DND-41 (cell line): ENCODE measurements at regions not wholly inside any gene's neighbourhood (a gene's known extent, or its start where the extent isn't known, plus 50 kb on each side); places are given as distances from the start of the nearest gene placed in this dataset.

ENCODE experiments used
- ATAC-seq: fragments of 200-7000 bp; cut with Tn5 transposase; 3 replicates; pipeline ENCODE4 v1.9.1; 2021; ENCODE audit warnings: low read depth; ENCODE audit not compliant: insufficient read depth
- DNase-seq: peaks from one replicate; pipeline ENCODE4 v3.0.0-alpha.2; 2020
- H2AFZ ChIP-seq: 2 replicates; pipeline ENCODE4 v1.6.0; 2012; ENCODE audit warnings: low read depth, low read length
- H3K27ac ChIP-seq: 2 replicates; pipeline ENCODE4 v1.5.1; 2012; ENCODE audit warnings: low read length, inconsistent platforms
- H3K27me3 ChIP-seq: fragments of 200-600 bp; sonication (generic); 2 replicates; pipeline ENCODE4 v1.6.0; 2012; ENCODE audit warnings: low read length, mild to moderate bottlenecking, inconsistent platforms; ENCODE audit not compliant: insufficient read depth, poor library complexity
- H3K36me3 ChIP-seq: 2 replicates; pipeline ENCODE4 v1.5.1; 2012; ENCODE audit warnings: low read length, inconsistent platforms; ENCODE audit not compliant: insufficient read depth
- H3K4me1 ChIP-seq: 2 replicates; pipeline ENCODE4 v1.5.1; 2012; ENCODE audit warnings: mild to moderate bottlenecking, low read length; ENCODE audit not compliant: insufficient read depth
- H3K4me2 ChIP-seq: 2 replicates; pipeline ENCODE4 v1.6.0; 2012; ENCODE audit warnings: mild to moderate bottlenecking, moderate library complexity, low read length, inconsistent platforms; ENCODE audit not compliant: insufficient read depth
- H3K4me3 ChIP-seq, 2 experiments: fragments of 200-600 bp in 1 of 2; shearing (Covaris generic) in 1 of 2; 2 replicates each; pipeline ENCODE4 v1.5.1; 2012 to 2016; ENCODE audit warnings: inconsistent platforms in 2 of 2, low read length in 2 of 2, mild to moderate bottlenecking in 2 of 2, low read depth in 1 of 2, moderate library complexity in 1 of 2
- H3K79me2 ChIP-seq: 2 replicates; pipeline ENCODE4 v1.6.0; 2012; ENCODE audit warnings: low read length, inconsistent platforms; ENCODE audit not compliant: insufficient read depth
- H3K9ac ChIP-seq: 2 replicates; pipeline ENCODE4 v1.6.0; 2012; ENCODE audit warnings: low read depth, mild to moderate bottlenecking, inconsistent platforms, low read length, moderate library complexity
- H3K9me3 ChIP-seq: 2 replicates; pipeline ENCODE4 v1.5.1; 2012; ENCODE audit warnings: low read length, moderate library complexity, mild to moderate bottlenecking, inconsistent platforms; ENCODE audit not compliant: insufficient read depth, severe bottlenecking
- H4K20me1 ChIP-seq: 2 replicates; pipeline ENCODE4 v1.6.0; 2012; ENCODE audit warnings: low read length; ENCODE audit not compliant: insufficient read depth
- EZH2 ChIP-seq: IDR thresholded peaks from 3 replicates; pipeline ENCODE4 v1.6.1; 2012; ENCODE audit warnings: borderline replicate concordance, low read depth, mild to moderate bottlenecking, moderate library complexity, low read length, inconsistent platforms; ENCODE audit not compliant: severe bottlenecking
- TF ChIP-seq, protein P1 (sequence below): IDR thresholded peaks from 2 replicates; pipeline ENCODE4 v1.5.1; 2012; ENCODE audit warnings: borderline replicate concordance, low read length, moderate library complexity, mild to moderate bottlenecking; ENCODE audit not compliant: poor library complexity, severe bottlenecking; ENCODE audit errors: extremely low read depth

- Histone ChIP-seq H3K4me1 (no peaks in the 10 kb centered on the region), H3K36me3 (no peaks in the 10 kb centered on the region), H3K79me2 (no peaks in the 10 kb centered on the region), H3K4me2 (no peak overlapping the region), H3K4me3 (no peak overlapping the region), H4K20me1 (no peaks in the 10 kb centered on the region), H2AFZ (no peak overlapping the region), H3K27ac (no peak overlapping the region), H3K27me3 (no peaks in the 10 kb centered on the region), H3K9me3 (no peaks in the 10 kb centered on the region), H3K9ac (no peak overlapping the region)
- no peak for ATAC-seq
- peak; percentile 36 for DNase-seq
- TF ChIP-seq, protein P1, sequence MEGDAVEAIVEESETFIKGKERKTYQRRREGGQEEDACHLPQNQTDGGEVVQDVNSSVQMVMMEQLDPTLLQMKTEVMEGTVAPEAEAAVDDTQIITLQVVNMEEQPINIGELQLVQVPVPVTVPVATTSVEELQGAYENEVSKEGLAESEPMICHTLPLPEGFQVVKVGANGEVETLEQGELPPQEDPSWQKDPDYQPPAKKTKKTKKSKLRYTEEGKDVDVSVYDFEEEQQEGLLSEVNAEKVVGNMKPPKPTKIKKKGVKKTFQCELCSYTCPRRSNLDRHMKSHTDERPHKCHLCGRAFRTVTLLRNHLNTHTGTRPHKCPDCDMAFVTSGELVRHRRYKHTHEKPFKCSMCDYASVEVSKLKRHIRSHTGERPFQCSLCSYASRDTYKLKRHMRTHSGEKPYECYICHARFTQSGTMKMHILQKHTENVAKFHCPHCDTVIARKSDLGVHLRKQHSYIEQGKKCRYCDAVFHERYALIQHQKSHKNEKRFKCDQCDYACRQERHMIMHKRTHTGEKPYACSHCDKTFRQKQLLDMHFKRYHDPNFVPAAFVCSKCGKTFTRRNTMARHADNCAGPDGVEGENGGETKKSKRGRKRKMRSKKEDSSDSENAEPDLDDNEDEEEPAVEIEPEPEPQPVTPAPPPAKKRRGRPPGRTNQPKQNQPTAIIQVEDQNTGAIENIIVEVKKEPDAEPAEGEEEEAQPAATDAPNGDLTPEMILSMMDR: peak; percentile 78
- TF ChIP-seq EZH2: no peak
Observed at GRCh38 chrX:33434256-33435092, 223.1 kb upstream of the DMD start.

DNA sequence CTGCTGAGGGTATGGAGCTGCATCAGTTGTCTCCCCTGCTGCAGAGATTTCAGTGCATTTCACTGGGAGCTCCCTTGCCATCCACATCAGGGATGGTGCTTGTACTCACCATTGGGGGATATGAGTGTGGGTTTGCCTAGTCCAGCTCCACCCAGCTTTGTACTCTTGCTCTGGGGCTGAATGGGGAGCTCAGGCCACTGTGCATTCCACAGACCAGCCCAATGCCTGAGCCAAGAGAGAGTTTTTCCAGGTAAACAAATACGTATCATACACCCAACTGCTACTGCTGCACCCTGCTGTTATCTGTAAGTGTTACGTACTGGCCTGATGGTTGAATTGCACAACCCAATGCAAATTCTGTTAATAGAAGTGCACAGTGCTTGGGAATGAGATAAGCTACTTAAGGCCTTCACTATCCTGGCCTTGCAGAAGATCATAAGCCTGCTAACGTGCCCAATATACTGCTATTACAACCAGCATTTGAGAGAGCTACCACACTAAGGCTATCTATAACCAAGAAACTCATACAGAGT is 205.0 kb upstream of the DMD start:
- Histone ChIP-seq H3K9me3 (no peaks in the 10 kb centered on the region), H3K4me2 (no peak overlapping the region), H3K79me2 (no peaks in the 10 kb centered on the region), H3K4me1 (no peaks in the 10 kb centered on the region), H4K20me1 (no peaks in the 10 kb centered on the region), H3K27ac (no peak overlapping the region), H2AFZ (no peak overlapping the region), H3K27me3 (no peaks in the 10 kb centered on the region), H3K9ac (no peak overlapping the region), H3K36me3 (no peaks in the 10 kb centered on the region), H3K4me3 (no peak overlapping the region)
- DNase-seq (no peak), ATAC-seq (no peak)
- TF ChIP-seq EZH2: no peak
- TF ChIP-seq, protein P1: no peak

GRCh38 chrX:33415459-33415858 is 204.1 kb upstream of the DMD start:
- no peaks in the 10 kb centered on the region for H3K27me3 ChIP-seq

More at GRCh38 chrX:33415459-33415858, 204.1 kb upstream of the DMD start:
- no peaks in the 10 kb centered on the region for H3K4me1 ChIP-seq
- H3K4me2 ChIP-seq: no peak overlapping the region
- no peaks in the 10 kb centered on the region for H3K9me3 ChIP-seq
- H2AFZ ChIP-seq: no peak overlapping the region
- no peaks in the 10 kb centered on the region for H4K20me1 ChIP-seq
- no peak for ATAC-seq
- H3K79me2 ChIP-seq: no peaks in the 10 kb centered on the region
- DNase-seq: no peak
- H3K4me3 ChIP-seq: no peak overlapping the region
- H3K36me3 ChIP-seq: no peaks in the 10 kb centered on the region
- H3K27ac ChIP-seq: no peak overlapping the region
- H3K9ac ChIP-seq: no peak overlapping the region
- TF ChIP-seq EZH2: no peak
- TF ChIP-seq, protein P1: no peak
